ENCODE measurements at regions not wholly inside any gene's neighbourhood (a gene's known extent, or its start where the extent isn't known, plus 50 kb on each side); places are given as distances from the start of the nearest gene placed in this dataset.
"Not testable (repeated sequence)": the region's sequence is repeated elsewhere in the genome, so short reads cannot be mapped to it uniquely, and the experiment has no call there.

GRCh38 chr6:120432840-120433239, 901.4 kb downstream of the TBC1D32 start:
- H3K4me3 ChIP-seq (ENCODE audit: extremely low read depth in 1 of 4, insufficient read depth in 2 of 4, low read depth in 3 of 4, low read length in 4 of 4); POLR2A ChIA-PET (ENCODE audit: partially characterized antibody); H3K9me3 ChIP-seq (ENCODE audit: insufficient read depth in 2 of 2, low read depth in 1 of 2, low read length in 1 of 2); H3K18ac ChIP-seq (ENCODE audit: extremely low read depth, low read length); H4K91ac ChIP-seq (replicated peaks; ENCODE audit: insufficient read length, low read length); H4K8ac ChIP-seq (ENCODE audit: extremely low read depth, insufficient read depth, low read length); FAIRE-seq; H2BK5ac ChIP-seq (ENCODE audit: low read depth, low read length); H2BK120ac ChIP-seq (replicated peaks; ENCODE audit: low read depth, low read length); H3K9ac ChIP-seq (replicated peaks in 1 of 4; ENCODE audit: extremely low read depth in 1 of 4, low read depth in 3 of 4, low read length in 3 of 4); H3K27ac ChIP-seq (ENCODE audit: low read depth, low read length); H3K23me2 ChIP-seq (ENCODE audit: low read depth, low read length); H2AK5ac ChIP-seq (ENCODE audit: low read depth, low read length); H3K4me2 ChIP-seq (ENCODE audit: insufficient read depth in 1 of 2, low read depth in 2 of 2, low read length in 2 of 2); H2BK12ac ChIP-seq (ENCODE audit: low read depth, low read length); H2BK15ac ChIP-seq (ENCODE audit: low read length); H3K23ac ChIP-seq (ENCODE audit: insufficient read length); H3K79me2 ChIP-seq (ENCODE audit: control insufficient read depth in 1 of 2, insufficient read depth in 2 of 2, low read length in 2 of 2); H3K36me3 ChIP-seq (ENCODE audit: control insufficient read depth in 2 of 4, insufficient read depth in 4 of 4, low read length in 3 of 4); H3K14ac ChIP-seq (ENCODE audit: insufficient read length); H3K4ac ChIP-seq (replicated peaks; ENCODE audit: insufficient read length, low read depth, low read length); DNase-seq (ENCODE audit: low read depth in 1 of 2, low spot score in 2 of 2); H3K56ac ChIP-seq (replicated peaks; ENCODE audit: insufficient read length, low read depth, low read length); H3K27me3 ChIP-seq (replicated peaks in 1 of 4; ENCODE audit: control insufficient read depth in 3 of 4, extremely low read depth in 1 of 4, insufficient read depth in 3 of 4, low read length in 3 of 4); H4K20me1 ChIP-seq (replicated peaks in 1 of 2; ENCODE audit: control insufficient read depth in 1 of 2, insufficient read depth in 2 of 2, low read length in 2 of 2); H2AFZ ChIP-seq (ENCODE audit: low read length); H4K5ac ChIP-seq (ENCODE audit: insufficient read length, low read depth, low read length); H3K4me1 ChIP-seq (replicated peaks in 1 of 4; ENCODE audit: control insufficient read depth in 3 of 4, insufficient read depth in 4 of 4, low read length in 3 of 4); H3K79me1 ChIP-seq (ENCODE audit: low read depth, low read length); H2BK20ac ChIP-seq (ENCODE audit: low read length): not testable (repeated sequence)
- 92% methylated on average over 11 of the region's 11 CpGs; no CpG with 5 or more reads in 1 of the 2 experiments for WGBS, 2 experiments (ENCODE audit: extremely low coverage in 1 of 2, insufficient coverage in 1 of 2, insufficient read length in 1 of 2, insufficient replicate concordance in 2 of 2, low coverage in 1 of 2, low lambda C conversion rate in 2 of 2, missing lambda C conversion rate in 1 of 2)
- CTCF ChIA-PET (ENCODE audit: partially characterized antibody), result interaction anchor here (1.3 kb wide), 1 partner anchor 27 kb away, joined by 8 read pairs; no protein-coding TSS in a partner anchor
